ENCODE measurements at regions not wholly inside any gene's neighbourhood (a gene's known extent, or its start where the extent isn't known, plus 50 kb on each side); places are given as distances from the start of the nearest gene placed in this dataset.

DNA sequence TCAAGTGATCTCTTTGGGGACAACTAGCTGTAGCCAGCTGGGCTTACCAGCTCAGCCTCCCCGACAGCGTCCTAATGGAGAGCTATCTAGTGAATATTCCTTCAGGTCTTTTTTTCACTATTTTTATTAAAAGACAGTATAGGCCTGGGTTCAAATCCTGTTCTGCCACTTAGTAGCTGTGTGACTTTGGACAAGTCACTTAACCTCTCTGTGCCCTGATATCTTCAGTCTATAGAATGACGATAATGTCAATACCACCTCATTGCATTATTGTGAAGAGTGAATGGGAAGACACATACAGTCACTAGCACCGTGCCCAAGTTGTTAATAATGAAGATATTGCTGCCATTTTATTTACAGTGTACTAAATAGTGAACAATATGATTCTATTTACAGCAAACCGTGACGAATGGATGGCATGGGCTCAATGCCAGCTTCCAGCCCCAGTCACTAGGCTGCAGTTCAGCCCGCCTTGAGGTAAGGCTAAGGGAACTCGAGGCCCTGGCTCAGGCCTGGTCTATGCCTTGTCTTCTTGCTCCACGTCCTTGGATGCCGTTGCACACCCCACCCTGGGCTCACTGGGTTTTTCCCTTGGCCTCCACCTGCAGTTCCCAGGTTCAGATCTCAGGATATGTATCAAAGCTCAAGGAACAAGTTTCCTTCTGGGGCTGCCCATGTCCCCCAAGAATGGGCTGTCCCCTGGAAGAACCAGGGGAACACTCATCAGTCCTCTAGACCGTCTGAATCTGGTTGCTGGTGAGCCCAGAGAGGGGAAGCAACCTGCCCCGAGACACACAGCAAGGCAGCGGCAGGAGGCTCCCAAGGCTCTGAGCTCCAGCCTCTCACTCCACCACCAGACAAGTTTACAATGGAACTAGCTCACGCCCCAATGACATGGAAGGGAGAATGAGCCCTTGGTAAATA, 95.4 kb upstream of the TNRC6C start:
- TF ChIP-seq ZBTB7A (IDR thresholded peaks at IDR 0.05; ENCODE audit: low read depth) (no peak), FOXM1 (IDR thresholded peaks at IDR 0.05; ENCODE audit: borderline replicate concordance, low read depth) (no peak), RAD21 (IDR thresholded peaks at IDR 0.05; ENCODE audit: low read depth) (no peak), CREB1 (IDR thresholded peaks at IDR 0.05; ENCODE audit: low read depth) (no peak), CEBPB (IDR thresholded peaks at IDR 0.05) (no peak), YY1 (IDR thresholded peaks at IDR 0.05; ENCODE audit: low read depth) (no peak), NFIC (IDR thresholded peaks at IDR 0.05) (no peak), TCF12 (IDR thresholded peaks at IDR 0.05; ENCODE audit: low read depth) (no peak), TAF1 (IDR thresholded peaks at IDR 0.05; ENCODE audit: low read depth) (no peak), TEAD4 (IDR thresholded peaks at IDR 0.05) (no peak), EGR1 (IDR thresholded peaks at IDR 0.05) (no peak)
- TF ChIP-seq, protein P1, sequence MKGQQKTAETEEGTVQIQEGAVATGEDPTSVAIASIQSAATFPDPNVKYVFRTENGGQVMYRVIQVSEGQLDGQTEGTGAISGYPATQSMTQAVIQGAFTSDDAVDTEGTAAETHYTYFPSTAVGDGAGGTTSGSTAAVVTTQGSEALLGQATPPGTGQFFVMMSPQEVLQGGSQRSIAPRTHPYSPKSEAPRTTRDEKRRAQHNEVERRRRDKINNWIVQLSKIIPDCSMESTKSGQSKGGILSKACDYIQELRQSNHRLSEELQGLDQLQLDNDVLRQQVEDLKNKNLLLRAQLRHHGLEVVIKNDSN (IDR thresholded peaks at IDR 0.05), result no peak
- TF ChIP-seq, protein P2, sequence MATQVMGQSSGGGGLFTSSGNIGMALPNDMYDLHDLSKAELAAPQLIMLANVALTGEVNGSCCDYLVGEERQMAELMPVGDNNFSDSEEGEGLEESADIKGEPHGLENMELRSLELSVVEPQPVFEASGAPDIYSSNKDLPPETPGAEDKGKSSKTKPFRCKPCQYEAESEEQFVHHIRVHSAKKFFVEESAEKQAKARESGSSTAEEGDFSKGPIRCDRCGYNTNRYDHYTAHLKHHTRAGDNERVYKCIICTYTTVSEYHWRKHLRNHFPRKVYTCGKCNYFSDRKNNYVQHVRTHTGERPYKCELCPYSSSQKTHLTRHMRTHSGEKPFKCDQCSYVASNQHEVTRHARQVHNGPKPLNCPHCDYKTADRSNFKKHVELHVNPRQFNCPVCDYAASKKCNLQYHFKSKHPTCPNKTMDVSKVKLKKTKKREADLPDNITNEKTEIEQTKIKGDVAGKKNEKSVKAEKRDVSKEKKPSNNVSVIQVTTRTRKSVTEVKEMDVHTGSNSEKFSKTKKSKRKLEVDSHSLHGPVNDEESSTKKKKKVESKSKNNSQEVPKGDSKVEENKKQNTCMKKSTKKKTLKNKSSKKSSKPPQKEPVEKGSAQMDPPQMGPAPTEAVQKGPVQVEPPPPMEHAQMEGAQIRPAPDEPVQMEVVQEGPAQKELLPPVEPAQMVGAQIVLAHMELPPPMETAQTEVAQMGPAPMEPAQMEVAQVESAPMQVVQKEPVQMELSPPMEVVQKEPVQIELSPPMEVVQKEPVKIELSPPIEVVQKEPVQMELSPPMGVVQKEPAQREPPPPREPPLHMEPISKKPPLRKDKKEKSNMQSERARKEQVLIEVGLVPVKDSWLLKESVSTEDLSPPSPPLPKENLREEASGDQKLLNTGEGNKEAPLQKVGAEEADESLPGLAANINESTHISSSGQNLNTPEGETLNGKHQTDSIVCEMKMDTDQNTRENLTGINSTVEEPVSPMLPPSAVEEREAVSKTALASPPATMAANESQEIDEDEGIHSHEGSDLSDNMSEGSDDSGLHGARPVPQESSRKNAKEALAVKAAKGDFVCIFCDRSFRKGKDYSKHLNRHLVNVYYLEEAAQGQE (IDR thresholded peaks at IDR 0.05; ENCODE audit: low read depth), result no peak

DNA sequence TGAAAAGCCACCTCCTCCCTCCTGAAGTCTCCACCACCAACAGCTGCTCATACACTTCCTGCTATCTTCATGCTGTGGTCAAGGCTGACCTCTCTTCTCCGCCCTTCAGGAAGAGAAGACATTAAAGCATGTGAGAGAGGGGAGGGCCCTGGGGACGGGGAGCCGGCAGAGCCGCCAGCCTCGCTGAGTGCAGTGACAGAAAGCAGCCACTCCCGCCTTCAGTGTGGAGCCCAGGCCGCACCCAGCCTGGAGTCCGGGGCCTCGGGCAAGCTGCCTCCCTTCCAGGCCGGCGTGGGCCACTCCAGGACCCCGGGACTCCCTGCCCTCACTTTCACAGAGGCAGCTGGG, 94.7 kb upstream of the TNRC6C start:
- TF ChIP-seq CEBPB (IDR thresholded peaks at IDR 0.05), result no peak
- no peak for TF ChIP-seq EGR1 (IDR thresholded peaks at IDR 0.05)
- TF ChIP-seq TAF1 (IDR thresholded peaks at IDR 0.05; ENCODE audit: low read depth), result no peak
- no peak for TF ChIP-seq TCF12 (IDR thresholded peaks at IDR 0.05; ENCODE audit: low read depth)
- no peak for TF ChIP-seq YY1 (IDR thresholded peaks at IDR 0.05; ENCODE audit: low read depth)
- no peak for TF ChIP-seq NFIC (IDR thresholded peaks at IDR 0.05)
- no peak for TF ChIP-seq CREB1 (IDR thresholded peaks at IDR 0.05; ENCODE audit: low read depth)
- no peak for TF ChIP-seq EP300 (IDR thresholded peaks at IDR 0.05; ENCODE audit: borderline replicate concordance)
- TF ChIP-seq, protein P3, sequence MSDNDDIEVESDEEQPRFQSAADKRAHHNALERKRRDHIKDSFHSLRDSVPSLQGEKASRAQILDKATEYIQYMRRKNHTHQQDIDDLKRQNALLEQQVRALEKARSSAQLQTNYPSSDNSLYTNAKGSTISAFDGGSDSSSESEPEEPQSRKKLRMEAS (IDR thresholded peaks at IDR 0.05), result no peak
- TF ChIP-seq ZBTB7A (IDR thresholded peaks at IDR 0.05; ENCODE audit: low read depth), result no peak
- no peak for TF ChIP-seq RAD21 (IDR thresholded peaks at IDR 0.05; ENCODE audit: low read depth)
- TF ChIP-seq, protein P1 (IDR thresholded peaks at IDR 0.05), result no peak
- TF ChIP-seq FOXM1 (IDR thresholded peaks at IDR 0.05; ENCODE audit: borderline replicate concordance, low read depth), result no peak
- no peak for TF ChIP-seq TEAD4 (IDR thresholded peaks at IDR 0.05)
- TF ChIP-seq, protein P2 (IDR thresholded peaks at IDR 0.05; ENCODE audit: low read depth), result no peak

DNA sequence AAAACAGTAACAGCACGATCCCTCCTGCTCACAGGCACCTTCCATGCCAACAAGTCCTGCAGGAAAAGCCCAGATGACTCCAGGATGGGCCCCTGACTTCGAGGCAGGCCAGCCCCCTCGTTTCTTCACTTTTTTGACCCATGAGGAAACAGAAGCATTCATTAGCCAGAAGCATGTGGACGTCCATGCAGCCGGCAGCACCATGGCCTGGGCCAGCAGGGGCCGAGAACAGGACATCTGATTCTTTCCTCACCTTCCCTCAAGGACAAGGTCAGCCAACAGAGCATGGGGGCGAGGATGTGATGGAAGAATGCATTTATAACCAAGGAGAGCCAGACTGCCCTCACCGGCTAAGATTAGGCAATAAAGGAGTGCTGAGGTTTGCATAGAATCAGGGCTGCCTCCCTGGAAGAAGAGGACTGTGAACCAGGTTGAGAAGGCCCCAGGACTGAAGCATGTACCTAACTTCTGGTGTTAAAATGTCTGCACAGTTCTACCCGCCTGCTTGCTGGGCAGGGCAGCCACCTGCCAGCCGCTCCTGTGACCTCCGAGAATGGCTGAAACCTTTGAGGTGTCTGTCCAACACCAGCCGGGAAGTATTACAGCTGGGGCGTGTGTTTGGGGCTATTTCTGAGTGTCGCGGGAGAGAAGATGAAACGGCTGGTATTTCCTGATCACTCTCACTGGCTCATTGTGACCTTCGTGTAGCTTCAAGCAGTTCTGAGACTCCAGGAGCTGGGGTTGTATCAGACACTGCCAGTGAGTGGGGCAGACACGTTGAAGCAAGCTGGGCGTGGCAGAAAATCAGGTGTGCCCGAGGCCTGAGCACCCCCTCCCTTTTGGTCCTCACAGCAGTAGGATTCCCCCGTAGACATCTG, 94.0 kb upstream of the TNRC6C start:
- TF ChIP-seq RAD21 (IDR thresholded peaks at IDR 0.05; ENCODE audit: low read depth) (no peak), NFIC (IDR thresholded peaks at IDR 0.05) (no peak), ZBTB7A (IDR thresholded peaks at IDR 0.05; ENCODE audit: low read depth) (no peak), CREB1 (IDR thresholded peaks at IDR 0.05; ENCODE audit: low read depth) (no peak), CEBPB (IDR thresholded peaks at IDR 0.05) (no peak), EP300 (IDR thresholded peaks at IDR 0.05; ENCODE audit: borderline replicate concordance) (no peak), YY1 (IDR thresholded peaks at IDR 0.05; ENCODE audit: low read depth) (no peak), TAF1 (IDR thresholded peaks at IDR 0.05; ENCODE audit: low read depth) (no peak), TEAD4 (IDR thresholded peaks at IDR 0.05) (no peak), TCF12 (IDR thresholded peaks at IDR 0.05; ENCODE audit: low read depth) (no peak), EGR1 (IDR thresholded peaks at IDR 0.05) (no peak), FOXM1 (IDR thresholded peaks at IDR 0.05; ENCODE audit: borderline replicate concordance, low read depth) (no peak)
- TF ChIP-seq, protein P3 (IDR thresholded peaks at IDR 0.05), result no peak
- TF ChIP-seq, protein P2 (IDR thresholded peaks at IDR 0.05; ENCODE audit: low read depth), result no peak
- TF ChIP-seq, protein P1 (IDR thresholded peaks at IDR 0.05), result no peak

Data from Ishikawa (cell line).